Right lobe of liver (tissue), 4 donors: ENCODE measurements at regions not wholly inside any gene's neighbourhood (a gene's known extent, or its start where the extent isn't known, plus 50 kb on each side); places are given as distances from the start of the nearest gene placed in this dataset.

Experiments used
- POLR2A ChIP-seq: fragments of 450-650 bp; IDR thresholded peaks from one replicate; pipeline ENCODE4 v1.6.1; 2017; ENCODE audit warnings: antibody characterized with exemption, mild to moderate bottlenecking
- TF ChIP-seq, protein P1 (sequence below), 4 donors: fragments of 200-600 bp in 3 of 4; fragments of 450-650 bp in 1 of 4; IDR thresholded peaks; one replicate each; pipeline versions ENCODE4 v1.5.1 to v1.8.0; 2016 to 2022; ENCODE audit warnings: antibody characterized with exemption in 4 of 4, mild to moderate bottlenecking in 2 of 4
- donor health status: DM: no; HTN: no; CAD: no.
- donor health status: DM: no; HTN: no; CAD: no.
- donor health status: DM: no; HTN: yes; CAD: no.

DNA sequence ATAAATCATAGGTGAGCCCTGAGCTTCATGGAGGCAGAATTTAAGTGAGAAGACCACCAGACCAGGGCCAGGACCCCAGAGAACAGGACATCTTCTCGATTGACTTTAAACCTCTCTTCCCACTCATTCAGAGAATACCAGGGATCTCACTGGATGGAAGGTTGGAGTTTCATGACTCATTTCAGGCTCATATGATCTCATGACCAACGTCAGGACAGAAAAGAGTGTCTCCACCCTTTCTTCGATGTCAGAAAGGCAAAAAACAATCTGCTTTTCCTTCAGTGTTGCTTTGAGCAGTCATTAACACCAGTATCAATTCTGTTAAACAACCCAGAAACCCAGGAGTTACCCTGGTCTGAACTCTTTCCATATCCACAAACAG is 361.0 kb downstream of the KLF12 start:
- TF ChIP-seq, protein P1, sequence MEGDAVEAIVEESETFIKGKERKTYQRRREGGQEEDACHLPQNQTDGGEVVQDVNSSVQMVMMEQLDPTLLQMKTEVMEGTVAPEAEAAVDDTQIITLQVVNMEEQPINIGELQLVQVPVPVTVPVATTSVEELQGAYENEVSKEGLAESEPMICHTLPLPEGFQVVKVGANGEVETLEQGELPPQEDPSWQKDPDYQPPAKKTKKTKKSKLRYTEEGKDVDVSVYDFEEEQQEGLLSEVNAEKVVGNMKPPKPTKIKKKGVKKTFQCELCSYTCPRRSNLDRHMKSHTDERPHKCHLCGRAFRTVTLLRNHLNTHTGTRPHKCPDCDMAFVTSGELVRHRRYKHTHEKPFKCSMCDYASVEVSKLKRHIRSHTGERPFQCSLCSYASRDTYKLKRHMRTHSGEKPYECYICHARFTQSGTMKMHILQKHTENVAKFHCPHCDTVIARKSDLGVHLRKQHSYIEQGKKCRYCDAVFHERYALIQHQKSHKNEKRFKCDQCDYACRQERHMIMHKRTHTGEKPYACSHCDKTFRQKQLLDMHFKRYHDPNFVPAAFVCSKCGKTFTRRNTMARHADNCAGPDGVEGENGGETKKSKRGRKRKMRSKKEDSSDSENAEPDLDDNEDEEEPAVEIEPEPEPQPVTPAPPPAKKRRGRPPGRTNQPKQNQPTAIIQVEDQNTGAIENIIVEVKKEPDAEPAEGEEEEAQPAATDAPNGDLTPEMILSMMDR (IDR thresholded peaks at IDR 0.05) = no peak
- no peak for TF ChIP-seq POLR2A
